ENCODE measurements at regions not wholly inside any gene's neighbourhood (a gene's known extent, or its start where the extent isn't known, plus 50 kb on each side); places are given as distances from the start of the nearest gene placed in this dataset.
A peak's percentile ranks its signal among the peaks of the same experiment; 100 is the strongest.

DNA sequence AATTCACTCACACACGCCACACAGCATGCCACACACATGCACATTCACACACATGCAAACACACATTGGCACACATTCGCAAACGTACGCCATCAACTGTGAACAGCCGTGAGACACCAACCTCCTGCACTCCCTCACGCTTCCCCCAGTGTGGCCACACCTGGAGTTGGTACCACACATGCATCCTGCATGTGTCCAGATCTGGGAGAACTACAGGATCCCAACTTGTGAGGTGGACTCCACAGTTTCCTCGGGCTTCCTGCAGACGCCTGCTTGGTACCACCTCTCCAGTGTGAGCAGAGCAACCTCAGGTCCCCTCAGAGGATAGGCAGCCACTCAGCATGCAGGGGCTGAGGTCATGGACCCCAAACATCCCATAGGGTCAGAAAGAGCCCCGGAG, 239.0 kb downstream of the EIPR1 start:
- no peak for DNase-seq

- DNase-seq = no peak
Measured at GRCh38 chr2:3137651-3138300, 239.8 kb downstream of the EIPR1 start.

DNA sequence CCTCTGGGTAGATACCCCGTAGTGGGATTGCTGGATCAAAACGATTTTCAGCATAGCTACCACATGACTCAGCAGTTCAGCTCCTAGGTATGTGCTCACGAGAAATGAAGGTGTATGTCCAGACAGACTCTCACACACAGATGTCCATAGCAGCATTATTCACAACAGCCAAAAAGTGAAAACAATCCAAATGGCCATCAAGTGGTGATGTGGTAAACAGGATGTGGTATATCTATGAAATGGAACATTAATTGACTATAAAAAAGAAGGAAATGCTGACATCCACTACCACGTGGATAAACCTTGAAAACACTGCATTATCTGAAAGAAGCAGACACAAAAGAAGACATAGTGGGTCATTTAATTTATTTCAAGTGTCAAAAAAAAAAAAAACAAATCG, 241.9 kb downstream of the EIPR1 start:
- DNase-seq = no peak

DNA sequence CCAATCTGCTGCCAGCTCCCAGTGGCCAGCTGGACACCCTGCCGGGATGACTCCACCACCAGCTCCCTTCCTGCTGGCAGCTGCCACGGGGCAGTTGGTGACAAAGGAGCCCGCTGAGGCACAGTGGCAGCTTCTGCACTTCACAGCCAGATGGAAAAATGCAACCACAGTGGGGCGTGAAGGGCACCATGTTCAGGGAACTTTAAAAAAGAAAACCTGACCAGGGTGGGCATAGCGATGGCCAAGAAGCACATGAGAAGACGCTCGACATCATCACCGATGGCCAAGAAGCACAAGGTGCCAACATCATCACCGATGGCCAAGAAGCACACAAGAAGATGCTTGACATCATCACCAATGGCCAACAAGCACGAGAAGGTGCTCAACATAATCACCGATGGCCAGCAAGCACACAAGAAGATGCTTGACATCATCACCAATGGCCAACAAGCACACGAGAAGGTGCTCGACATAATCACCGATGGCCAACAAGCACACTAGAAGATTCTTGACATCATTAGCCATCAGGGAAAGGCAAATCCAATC, 243.5 kb downstream of the EIPR1 start:
- no peak for DNase-seq

DNA sequence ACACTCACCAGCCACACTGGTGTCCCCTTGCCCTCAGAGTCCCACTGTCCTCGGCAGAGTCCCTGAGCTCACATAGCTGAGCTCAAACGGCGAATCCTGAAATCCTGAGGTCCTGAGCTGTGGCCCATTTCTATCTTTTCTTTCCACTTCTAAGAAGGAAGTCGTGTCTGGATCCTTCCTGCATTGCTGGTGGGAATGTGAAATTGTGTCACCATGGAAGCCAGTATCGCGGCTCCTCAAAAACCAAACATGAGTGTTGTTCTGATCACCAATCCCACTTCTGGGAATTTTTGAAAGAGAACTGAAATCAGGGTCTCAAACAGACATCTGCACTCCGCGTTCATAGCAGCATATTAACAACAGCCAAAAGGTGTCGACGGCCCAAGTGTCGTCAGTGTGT, 244.7 kb downstream of the EIPR1 start:
- DNase-seq = no peak

DNA sequence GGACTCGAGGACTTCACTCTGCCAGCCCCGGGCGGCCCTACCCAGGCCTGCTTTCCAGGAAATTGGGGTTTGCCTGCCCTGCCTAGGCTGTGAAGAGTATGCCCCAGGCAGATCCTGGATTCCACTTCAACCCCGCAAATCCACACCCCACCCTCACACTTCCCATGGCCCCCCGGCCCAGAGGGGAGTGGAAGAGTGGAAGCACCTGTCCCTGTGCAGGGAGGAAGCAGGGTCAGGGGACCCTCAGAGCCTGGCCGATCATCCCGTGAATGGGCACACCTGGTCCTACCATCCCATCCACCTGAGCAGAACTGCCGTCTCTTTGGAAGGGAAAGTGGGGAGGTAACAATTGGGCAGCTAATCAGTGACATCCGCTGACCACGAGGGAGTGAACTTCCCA, 245.2 kb downstream of the EIPR1 start:
- no peak for DNase-seq

DNA sequence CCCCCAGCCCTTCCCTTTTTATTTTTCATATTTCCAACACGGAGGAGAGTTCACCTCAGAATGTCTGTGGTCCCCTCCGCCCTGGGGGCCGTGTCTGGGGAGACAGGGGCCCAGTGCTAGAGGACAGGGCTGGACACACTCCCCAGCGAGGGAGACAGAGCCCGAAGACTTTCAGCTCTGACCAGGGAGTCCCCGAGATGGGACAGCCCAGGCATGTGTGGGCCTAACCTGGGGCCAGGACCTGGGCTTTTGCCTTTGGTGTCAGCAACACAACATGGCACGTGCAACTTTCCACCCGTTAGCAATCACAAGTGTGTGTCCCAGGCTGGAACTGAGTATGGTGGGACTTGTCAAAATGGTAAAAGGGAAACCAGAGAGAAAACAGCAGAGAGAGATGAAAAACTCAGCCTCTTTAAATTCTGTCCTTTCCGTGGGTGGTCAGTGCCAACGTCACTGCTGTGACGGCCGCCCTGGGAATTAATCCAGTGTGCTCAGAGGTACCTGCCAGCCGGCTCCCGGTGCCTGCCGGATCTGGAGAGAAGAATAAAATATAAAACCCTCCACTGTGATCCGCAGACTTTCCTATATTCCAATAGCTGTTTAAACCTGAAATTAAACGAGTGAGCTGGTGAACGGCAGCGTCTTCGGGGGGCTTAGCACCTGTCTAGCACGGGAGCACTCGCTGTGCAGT, 245.8 kb downstream of the EIPR1 start:
- DNase-seq = no peak

DNA sequence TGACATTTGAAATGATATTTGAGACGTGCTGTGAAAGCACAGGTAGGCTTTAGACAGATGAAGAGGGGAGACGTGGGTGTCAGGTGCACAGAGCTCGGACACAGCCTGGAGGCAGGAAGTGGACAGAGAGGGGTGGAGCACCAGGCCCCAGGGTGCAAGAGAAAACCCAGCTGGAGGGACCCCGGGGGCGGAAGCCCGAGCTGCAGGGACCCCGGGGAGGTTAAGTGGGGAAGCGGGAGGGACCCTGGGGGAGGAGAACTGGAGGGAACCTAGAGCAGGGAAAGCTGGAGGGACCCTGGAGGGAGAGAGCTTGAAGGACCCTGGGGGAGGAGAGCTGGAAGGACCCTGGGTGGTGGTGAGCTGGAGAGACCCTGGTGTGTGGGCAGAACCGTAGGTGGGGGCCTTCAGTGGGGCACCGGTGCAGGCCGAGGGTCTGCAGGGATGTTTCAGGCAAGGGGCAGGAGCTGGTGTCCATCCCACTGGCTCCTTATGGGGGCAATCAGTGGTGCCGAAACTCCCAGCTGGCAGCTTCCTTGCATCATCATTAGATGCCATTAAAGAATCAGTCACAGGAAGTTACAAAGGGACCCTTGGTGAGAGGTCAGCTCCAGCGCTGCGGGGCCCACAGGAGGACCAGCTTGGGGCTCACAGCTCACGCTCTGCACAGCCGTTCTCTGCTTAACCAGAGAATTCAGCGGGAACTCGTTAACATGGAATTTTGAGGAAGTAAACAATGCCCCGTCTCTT, 246.6 kb downstream of the EIPR1 start:
- DNase-seq = no peak

DNA sequence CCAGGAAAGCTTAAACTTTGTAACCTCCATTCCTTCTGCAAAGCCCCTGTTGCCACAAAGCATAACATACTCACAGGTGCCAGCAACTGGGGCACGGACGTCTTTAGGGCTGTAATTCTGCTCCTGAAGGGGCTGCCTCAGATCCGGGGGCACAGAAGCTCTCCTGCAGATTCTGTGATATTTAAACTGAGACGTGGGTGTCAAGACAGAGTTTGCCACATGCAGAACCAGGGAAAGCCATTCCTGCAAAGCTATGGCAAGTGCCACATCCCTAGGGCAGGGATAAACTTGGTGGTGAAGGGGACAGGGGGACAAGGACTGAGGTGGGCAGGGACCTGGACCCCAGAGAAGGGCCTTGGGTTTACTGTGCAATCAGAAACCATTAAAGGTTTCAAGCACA, 247.2 kb downstream of the EIPR1 start:
- DNase-seq = no peak

- DNase-seq = no peak
Measured at GRCh38 chr2:3129867-3130266, 247.8 kb downstream of the EIPR1 start.

- DNase-seq = no peak
Measured at GRCh38 chr2:3128786-3129185, 248.8 kb downstream of the EIPR1 start.

DNA sequence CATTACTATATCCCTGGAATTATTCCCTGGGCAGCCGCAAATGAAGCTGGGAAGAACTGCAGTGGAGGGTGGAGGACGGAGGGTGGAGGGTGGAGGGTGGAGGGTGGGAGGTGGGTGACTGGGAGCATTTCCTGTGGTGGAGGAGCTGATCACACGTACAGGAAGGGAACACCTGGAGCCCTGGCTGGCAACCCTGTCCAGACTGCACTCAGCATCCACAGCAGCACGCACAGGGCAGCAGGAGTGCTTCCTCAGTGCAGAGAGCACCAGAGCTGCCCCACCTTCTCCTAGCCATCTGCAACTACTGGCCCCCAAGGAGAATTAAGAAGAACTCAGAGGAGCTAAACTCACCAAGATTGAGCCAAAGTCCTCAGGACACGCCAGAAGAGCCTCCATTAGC, 249.9 kb downstream of the EIPR1 start:
- DNase-seq = no peak

DNA sequence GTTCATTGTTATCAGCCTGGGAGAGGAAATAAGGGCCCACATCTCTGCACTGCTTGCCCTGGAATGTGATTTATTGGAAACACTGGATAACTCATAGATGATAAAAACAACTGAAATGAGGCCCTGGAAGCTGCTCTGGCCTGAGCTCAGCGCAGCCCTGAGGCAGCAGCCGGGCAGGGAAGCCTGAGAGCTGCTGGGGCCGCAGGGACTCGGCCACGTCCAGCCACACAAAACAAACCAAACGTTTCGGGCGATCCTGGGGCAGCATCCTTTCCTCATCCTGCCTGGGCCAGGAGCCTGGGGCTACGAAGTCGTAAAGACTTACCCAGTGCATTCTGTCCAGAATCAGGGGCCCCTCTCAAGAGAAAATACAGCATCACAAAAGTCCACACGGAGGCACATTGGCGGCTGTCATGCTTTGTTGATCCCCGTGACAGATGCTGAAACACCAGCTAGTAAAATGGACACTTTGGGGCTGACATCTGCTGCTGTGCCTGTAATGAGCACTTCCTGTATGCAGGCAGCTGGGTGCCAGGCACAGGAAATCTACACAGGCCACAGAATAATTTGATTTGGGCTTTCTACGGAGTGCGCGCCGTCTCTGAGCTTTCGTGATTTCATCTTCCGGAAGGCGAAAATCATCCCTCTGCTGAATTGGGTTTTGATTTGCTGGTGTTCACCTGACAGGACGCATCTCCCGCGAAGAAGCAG, 250.6 kb downstream of the EIPR1 start:
- DNase-seq = no peak

DNA sequence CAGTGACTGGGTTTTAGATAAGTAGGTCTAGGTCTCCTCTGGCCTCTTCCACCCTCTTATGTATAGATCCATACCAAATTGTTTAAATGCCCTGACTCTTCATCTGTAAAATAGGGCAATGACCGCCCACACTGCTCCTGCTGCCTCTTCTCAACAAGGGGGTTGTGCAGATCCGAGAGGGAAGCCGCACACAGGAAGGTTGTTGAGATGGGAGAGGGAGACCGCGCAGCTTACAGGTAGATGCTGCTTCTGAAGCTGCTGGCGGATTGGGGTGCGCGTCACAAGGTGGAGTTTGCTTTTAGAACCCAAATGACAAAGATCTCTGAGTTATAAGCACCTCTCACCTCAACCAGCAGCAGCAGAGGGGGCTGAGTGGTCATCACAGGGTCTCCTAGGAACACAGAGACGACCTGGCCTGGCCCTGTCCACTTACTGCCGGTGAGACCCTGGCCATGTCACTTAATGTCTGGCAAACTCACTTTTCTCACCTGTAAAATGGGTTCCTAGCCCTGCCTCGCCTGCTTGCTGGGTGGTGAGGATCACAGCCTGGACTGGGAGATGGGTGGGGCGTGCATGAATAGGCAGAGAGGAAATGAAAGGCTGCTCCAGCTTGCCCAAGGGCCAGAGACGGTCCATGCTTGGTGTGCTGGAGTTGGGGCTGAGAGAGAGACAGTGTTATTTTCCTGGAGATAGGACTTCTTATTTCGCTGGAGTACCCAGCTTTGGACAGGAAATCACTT, 251.3 kb downstream of the EIPR1 start:
- no peak for DNase-seq

DNA sequence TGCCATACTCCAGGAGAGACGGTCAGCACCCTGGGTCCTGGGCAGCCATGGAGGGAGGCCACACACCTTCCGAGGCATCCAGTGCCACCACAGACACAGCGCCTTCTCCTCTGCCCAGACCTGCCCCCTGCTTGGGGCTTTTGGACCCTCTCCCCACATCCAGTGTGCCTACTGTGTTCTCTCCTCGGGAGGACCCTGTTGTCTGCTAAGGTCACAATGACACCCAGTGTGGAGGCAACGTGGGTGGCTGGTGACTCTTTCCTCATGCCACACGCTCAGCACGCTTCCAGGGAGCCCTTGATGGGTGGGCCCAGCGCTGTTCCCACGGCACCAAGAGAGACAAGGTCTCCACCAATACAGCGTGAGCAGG, 251.9 kb downstream of the EIPR1 start:
- no peak for DNase-seq

GRCh38 chr2:3125001-3125760, 252.4 kb downstream of the EIPR1 start:
- DNase-seq = no peak

DNA sequence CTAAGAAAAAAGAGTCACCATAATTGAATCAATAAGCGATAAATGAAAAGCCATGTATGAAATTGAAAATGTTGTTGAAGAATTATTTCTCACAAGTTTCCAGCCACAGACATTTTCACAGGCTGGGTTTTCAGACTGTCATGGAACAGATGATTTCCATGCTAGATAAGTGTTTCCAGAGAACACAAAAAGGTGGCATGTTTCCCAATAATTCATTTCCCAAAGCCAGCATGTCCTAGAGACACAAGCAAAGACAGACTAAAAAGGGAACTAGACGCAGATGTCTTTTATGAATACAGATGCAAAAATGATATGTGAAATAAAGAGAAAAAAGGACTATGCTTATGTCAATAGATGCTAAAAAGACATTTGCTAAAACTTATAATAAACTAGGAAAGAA, 255.1 kb downstream of the EIPR1 start:
- no peak for DNase-seq

DNA sequence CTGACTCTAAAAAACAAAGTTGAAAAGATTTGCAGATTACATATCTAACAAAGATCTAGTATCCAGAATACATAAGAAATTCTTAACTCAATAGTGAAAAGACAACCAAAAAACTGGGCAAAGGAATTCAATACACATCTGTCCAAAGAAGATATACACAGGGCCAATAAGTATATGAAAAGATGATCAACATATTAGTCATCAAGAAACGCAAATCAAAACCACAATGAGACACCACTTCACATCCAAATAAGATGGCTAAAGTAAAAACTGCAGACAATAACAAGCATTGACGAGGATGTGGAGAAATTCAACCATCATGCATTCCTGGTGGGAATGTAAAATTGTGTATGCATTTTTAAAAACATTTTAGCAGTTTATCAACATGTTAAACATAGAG, 256.0 kb downstream of the EIPR1 start:
- DNase-seq = no peak

DNA sequence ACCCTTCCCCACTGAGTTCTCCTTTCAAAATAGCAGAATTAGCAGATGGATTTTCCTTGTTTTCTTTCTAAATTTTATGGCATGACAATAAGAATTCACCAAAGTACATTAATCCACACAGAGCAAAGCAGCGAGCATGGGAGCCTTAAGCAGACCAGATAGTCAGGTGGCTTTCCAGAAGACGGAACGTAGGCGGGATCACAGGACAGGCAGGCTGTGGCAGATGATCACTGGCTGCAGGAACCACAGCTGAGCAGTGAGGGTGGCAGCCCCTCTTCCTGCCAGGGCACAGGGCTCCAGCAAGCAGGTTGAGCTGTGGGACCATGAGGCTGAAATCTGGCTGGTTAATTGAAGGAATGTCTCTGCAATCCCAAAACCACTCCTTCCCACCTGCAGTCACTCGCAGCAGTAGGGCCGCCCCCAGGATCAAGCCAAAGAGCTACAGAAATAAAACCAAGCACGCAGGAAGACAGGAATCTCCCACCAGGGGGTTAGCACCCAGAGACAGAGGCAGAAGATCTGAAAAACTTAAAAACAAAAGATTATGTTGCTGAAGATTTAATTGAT, 259.9 kb downstream of the EIPR1 start:
- no peak for DNase-seq

DNA sequence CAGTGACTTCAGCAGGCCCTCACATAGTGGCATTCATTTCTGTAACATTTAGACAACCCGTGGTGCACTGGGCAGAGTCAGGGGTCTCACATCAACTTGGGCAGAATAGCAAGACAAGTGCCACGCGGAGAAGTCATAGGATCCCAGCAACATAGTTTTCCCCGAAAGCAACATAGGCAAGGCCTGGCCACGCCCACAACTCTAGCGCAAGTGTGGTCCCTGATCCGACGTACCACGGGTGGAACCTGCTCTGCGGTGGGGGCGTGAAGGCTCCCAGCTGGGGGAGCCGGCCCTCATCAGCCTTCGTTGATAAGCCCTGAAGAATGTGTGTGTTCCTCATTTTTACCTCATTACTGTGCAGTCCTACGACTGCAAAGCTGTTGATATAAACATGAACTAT, 261.2 kb downstream of the EIPR1 start:
- DNase-seq = no peak

DNA sequence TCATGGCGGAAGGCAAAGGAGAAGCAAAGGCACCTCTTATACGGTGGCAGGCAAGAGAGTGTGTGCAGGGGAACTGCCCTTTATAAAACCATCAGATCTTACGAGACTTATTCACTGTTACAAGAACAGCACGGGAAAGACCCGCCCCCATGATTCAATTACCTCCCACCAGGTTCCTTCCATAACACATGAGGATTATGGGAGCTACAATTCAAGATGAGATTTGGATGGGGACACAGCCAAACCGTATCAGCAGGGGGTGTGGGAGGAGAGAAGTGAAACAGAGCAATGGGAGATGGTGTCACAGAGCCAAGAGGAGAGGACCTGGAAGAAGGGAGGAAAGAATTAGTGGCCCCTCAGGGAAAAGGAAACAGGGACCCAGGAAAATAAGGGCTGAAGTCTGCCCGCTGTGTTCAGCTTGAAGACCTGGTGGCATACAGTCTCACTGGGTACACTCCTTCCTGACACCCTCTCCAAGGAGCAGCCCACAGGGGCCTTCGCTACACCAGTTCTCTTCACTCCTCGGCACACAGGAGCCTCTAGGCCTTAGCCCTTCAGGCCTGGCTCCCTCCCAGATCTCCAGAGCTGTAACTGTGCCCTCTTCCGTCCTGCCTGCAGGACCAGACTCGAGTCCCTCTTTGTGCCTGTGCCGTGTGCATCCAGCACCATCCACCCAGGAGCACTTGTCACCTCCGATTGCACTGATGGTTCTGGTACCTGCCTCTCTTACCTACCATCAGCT, 262.1 kb downstream of the EIPR1 start:
- DNase-seq = peak; percentile 26
